DOHH2 (cell line): ENCODE measurements at regions not wholly inside any gene's neighbourhood (a gene's known extent, or its start where the extent isn't known, plus 50 kb on each side); places are given as distances from the start of the nearest gene placed in this dataset.
"Not testable (repeated sequence)": the region's sequence is repeated elsewhere in the genome, so short reads cannot be mapped to it uniquely, and the experiment has no call there.

Source experiments
- H3F3A ChIP-seq: fragments of 200-600 bp; sonication (generic), shearing (Covaris generic); 2 replicates; pipeline ENCODE4 v1.6.0; 2016; ENCODE audit warnings: antibody characterized with exemption, mild to moderate bottlenecking; ENCODE audit not compliant: control insufficient read depth, insufficient read depth
- H3K27ac ChIP-seq: fragments of 200-600 bp; sonication (generic); 2 replicates; pipeline ENCODE4 v1.5.1; 2014; ENCODE audit warnings: low read depth, mild to moderate bottlenecking, low read length, moderate library complexity
- H3K27me3 ChIP-seq: fragments of 200-600 bp; sonication (generic); 2 replicates; pipeline ENCODE4 v1.6.1; 2014; ENCODE audit warnings: mild to moderate bottlenecking, low read length, mixed read lengths; ENCODE audit not compliant: control insufficient read depth
- H3K36me3 ChIP-seq: fragments of 200-600 bp; sonication (generic); 2 replicates; pipeline ENCODE4 v1.6.1; 2014; ENCODE audit warnings: mild to moderate bottlenecking, low read length, moderate library complexity, mixed read lengths; ENCODE audit not compliant: control insufficient read depth
- H3K4me1 ChIP-seq: fragments of 200-600 bp; sonication (generic); 2 replicates; pipeline ENCODE4 v1.6.1; 2014; ENCODE audit warnings: mild to moderate bottlenecking, low read length, mixed read lengths; ENCODE audit not compliant: control insufficient read depth
- H3K4me2 ChIP-seq: fragments of 200-600 bp; sonication (generic); 2 replicates; pipeline ENCODE4 v1.6.0; 2014; ENCODE audit warnings: mild to moderate bottlenecking, low read length, moderate library complexity
- H3K4me3 ChIP-seq: fragments of 200-600 bp; sonication (generic); 2 replicates; pipeline ENCODE4 v1.5.1; 2014; ENCODE audit warnings: mild to moderate bottlenecking, low read length, mixed read lengths
- H3K79me2 ChIP-seq: fragments of 200-600 bp; sonication (generic); 2 replicates; pipeline ENCODE4 v1.6.1; 2014; ENCODE audit warnings: mild to moderate bottlenecking, low read length, mixed read lengths; ENCODE audit not compliant: control insufficient read depth
- H3K9me2 ChIP-seq: fragments of 200-600 bp; sonication (generic); replicated peaks from 2 replicates; pipeline ENCODE4 v1.6.1; 2014; ENCODE audit warnings: mild to moderate bottlenecking, low read length, mixed read lengths; ENCODE audit not compliant: control insufficient read depth
- H3K9me3 ChIP-seq: fragments of 200-600 bp; sonication (generic); 2 replicates; pipeline ENCODE4 v1.6.1; 2014; ENCODE audit warnings: antibody characterized with exemption, low read length, mixed read lengths; ENCODE audit not compliant: control insufficient read depth, insufficient read depth
- H4K20me1 ChIP-seq: fragments of 200-600 bp; sonication (generic); 2 replicates; pipeline ENCODE4 v1.6.0; 2014; ENCODE audit warnings: low read depth, mild to moderate bottlenecking, antibody characterized with exemption, low read length, moderate library complexity; ENCODE audit not compliant: control insufficient read depth, insufficient read depth
- EZH2phosphoT487 ChIP-seq: fragments of 200-600 bp; sonication (generic); IDR thresholded peaks from 2 replicates; pipeline ENCODE4 v1.6.1; 2017; ENCODE audit warnings: borderline replicate concordance, mild to moderate bottlenecking, antibody characterized with exemption, low read length, moderate library complexity, mixed read lengths
- TF ChIP-seq, protein P1 (sequence below): fragments of 200-600 bp; sonication (generic); IDR thresholded peaks from one replicate; pipeline ENCODE4 v1.5.1; 2014; ENCODE audit warnings: antibody characterized with exemption, mild to moderate bottlenecking, low read depth, low read length; ENCODE audit not compliant: poor library complexity, severe bottlenecking

DNA sequence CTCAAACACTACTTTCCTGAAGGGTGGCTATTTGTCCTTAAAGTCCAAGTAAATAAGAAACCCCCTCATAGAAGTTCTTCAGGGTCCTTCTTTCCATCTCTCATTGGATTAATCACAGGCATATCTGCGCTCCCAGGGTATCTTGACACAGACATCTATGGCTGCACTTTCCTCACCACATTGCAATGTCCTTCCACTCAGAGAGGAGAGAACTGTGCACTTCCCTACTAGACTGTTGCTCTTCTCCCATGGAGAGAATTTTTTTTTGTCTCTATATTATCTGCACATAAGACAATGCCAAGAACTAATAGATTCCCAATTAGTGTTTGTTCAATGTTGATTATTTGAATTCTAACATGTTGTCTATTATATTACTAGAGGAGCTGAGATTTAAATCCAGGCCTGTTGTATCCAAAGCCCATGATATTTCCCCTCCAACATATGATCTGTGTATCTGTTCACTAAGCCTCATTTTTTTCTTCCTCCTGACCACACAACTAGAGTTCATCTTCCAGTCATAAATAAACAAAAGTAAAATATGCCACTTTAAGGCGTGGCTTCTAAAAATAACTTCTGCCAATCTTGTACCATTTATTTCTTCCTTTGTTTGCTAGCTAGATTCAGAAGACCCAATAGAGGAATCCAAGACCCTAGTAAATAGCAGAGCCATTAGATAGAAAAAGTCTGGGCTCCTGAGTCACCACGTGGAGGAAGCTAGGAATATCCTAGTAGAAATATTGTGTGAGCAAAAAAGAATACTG is 61.5 kb upstream of the FAM241A start:
- Histone ChIP-seq H3K4me3 (no peak overlapping the region), H3K9me2 (no peaks in the 10 kb centered on the region), H4K20me1 (no peaks in the 10 kb centered on the region), H3K27me3 (no peaks in the 10 kb centered on the region), H3F3A (no peaks in the 10 kb centered on the region), H3K27ac (no peak overlapping the region), H3K4me2 (no peak overlapping the region), H3K4me1 (no peaks in the 10 kb centered on the region), H3K9me3 (no peaks in the 10 kb centered on the region), H3K36me3 (no peaks in the 10 kb centered on the region), H3K79me2 (no peaks in the 10 kb centered on the region)
- no peak for TF ChIP-seq EZH2phosphoT487
- TF ChIP-seq, protein P1, sequence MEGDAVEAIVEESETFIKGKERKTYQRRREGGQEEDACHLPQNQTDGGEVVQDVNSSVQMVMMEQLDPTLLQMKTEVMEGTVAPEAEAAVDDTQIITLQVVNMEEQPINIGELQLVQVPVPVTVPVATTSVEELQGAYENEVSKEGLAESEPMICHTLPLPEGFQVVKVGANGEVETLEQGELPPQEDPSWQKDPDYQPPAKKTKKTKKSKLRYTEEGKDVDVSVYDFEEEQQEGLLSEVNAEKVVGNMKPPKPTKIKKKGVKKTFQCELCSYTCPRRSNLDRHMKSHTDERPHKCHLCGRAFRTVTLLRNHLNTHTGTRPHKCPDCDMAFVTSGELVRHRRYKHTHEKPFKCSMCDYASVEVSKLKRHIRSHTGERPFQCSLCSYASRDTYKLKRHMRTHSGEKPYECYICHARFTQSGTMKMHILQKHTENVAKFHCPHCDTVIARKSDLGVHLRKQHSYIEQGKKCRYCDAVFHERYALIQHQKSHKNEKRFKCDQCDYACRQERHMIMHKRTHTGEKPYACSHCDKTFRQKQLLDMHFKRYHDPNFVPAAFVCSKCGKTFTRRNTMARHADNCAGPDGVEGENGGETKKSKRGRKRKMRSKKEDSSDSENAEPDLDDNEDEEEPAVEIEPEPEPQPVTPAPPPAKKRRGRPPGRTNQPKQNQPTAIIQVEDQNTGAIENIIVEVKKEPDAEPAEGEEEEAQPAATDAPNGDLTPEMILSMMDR: no peak

DNA sequence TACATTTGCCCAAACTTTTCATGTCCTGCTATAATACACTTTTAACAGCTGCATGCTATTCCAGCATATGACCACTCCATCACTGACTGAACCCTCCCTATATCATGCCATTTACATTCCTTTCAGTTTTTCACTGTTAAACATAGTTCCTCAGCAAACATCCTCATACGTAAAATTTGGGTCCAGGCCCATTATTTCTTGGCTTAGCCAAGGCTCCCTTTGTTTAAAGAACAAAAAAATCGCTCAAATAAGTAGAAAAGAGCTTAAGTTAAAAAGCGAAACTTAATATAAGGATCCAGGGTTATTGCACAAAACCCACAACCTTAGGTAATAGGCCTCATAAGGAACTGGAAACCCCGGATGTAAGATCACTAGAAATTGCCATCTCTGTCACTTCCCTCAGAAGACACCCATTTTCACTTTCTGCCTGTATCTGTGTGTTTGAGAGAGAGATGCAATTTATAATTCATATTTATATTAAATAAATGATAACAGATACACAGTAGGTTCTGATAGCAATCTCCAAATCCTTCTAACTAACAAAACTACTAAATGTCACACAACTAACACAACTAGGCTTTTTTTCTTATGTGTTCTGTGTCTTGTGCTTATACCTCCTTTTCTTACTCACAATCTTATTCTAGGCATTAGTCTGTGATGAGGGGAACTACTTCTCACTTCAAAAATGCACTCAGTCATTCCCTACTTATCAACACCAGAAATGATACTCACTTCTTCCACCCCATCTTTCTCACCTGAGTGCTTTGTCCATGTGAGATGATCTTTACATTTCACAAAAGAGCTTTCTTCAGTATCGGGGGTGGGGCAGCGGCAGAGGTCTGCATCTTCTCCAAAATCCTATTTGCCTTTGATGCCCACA is 59.9 kb upstream of the FAM241A start:
- Histone ChIP-seq H3K27me3 (no peaks in the 10 kb centered on the region), H3K36me3 (no peaks in the 10 kb centered on the region), H3K79me2 (no peaks in the 10 kb centered on the region), H3K4me1 (no peaks in the 10 kb centered on the region), H3K27ac (no peak overlapping the region), H3K4me2 (no peak overlapping the region), H4K20me1 (no peaks in the 10 kb centered on the region), H3F3A (no peaks in the 10 kb centered on the region), H3K9me3 (no peaks in the 10 kb centered on the region), H3K4me3 (no peak overlapping the region), H3K9me2 (no peaks in the 10 kb centered on the region)
- TF ChIP-seq, protein P1: no peak
- no peak for TF ChIP-seq EZH2phosphoT487

DNA sequence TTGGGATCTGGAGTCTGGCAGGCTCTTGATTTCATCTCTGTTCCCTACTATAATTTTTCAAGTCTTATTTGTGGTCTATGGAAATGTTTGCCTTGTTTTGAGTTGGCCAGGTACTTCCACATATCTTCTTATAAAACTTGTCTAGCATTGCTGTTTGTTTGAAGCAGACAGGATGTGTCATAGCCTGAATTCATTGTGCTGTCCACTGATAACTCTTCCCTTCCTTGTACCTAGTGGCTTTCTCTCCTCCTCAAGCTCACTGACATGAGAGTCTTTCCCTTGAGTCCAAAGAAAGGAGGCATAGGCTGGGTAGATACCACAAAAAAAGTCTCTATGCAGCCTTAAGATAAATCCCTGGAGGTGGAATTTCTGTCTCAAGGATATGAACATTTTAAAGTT is 59.2 kb upstream of the FAM241A start:
- no peaks in the 10 kb centered on the region for H3K4me1 ChIP-seq
- no peak for TF ChIP-seq EZH2phosphoT487
- TF ChIP-seq, protein P1: no peak
- no peaks in the 10 kb centered on the region for H3K9me2 ChIP-seq
- H3F3A ChIP-seq: no peaks in the 10 kb centered on the region
- H3K79me2 ChIP-seq: no peaks in the 10 kb centered on the region
- H3K9me3 ChIP-seq: no peaks in the 10 kb centered on the region
- H3K4me3 ChIP-seq: no peak overlapping the region
- H3K4me2 ChIP-seq: no peak overlapping the region
- no peaks in the 10 kb centered on the region for H4K20me1 ChIP-seq
- H3K27ac ChIP-seq: no peak overlapping the region
- H3K27me3 ChIP-seq: no peaks in the 10 kb centered on the region
- H3K36me3 ChIP-seq: no peaks in the 10 kb centered on the region

DNA sequence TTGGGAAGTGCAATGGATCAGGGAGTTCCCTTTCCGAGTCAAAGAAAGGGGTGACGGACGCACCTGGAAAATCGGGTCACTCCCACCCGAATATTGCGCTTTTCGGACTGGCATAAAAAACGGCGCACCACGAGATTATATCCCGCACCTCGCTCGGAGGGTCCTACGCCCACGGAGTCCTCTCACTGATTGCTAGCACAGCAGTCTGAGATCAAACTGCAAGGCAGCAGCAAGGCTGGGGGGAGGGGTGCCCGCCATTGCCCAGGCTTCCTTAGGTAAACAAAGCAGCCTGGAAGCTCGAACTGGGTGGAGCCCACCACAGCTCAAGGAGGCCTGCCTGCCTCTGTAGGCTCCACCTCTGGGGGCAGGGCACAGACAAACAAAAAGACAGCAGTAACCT is 58.6 kb upstream of the FAM241A start:
- not testable (repeated sequence) for H3K4me2 ChIP-seq, H3K4me1 ChIP-seq, H3K27ac ChIP-seq, H3K36me3 ChIP-seq, H3K79me2 ChIP-seq, H3F3A ChIP-seq, H3K9me2 ChIP-seq, H4K20me1 ChIP-seq, H3K4me3 ChIP-seq, H3K27me3 ChIP-seq, H3K9me3 ChIP-seq

DNA sequence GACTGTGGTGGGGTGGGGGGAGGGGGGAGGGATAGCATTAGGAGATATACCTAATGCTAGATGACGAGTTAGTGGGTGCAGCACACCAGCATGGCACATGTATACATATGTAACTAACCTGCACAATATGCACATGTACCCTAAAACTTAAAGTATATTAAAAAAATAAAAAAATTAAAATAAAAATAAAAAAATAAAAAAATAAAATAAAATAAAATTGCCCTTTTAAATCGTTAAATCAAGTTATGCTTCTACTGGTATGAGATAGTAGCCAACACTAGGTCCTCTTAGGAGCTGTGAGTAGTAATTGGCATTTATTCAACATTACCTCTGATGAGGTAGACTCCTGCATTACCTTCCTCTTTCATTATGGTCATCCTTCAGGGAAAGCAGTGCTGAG is 52.9 kb upstream of the FAM241A start:
- not testable (repeated sequence) for H3K27ac ChIP-seq, H3K36me3 ChIP-seq, H3K79me2 ChIP-seq, H3K4me3 ChIP-seq, H3K4me2 ChIP-seq, H3F3A ChIP-seq, H3K9me2 ChIP-seq, H3K9me3 ChIP-seq, H4K20me1 ChIP-seq, H3K4me1 ChIP-seq, H3K27me3 ChIP-seq
